ENCODE measurements at regions not wholly inside any gene's neighbourhood (a gene's known extent, or its start where the extent isn't known, plus 50 kb on each side); places are given as distances from the start of the nearest gene placed in this dataset.

DNA sequence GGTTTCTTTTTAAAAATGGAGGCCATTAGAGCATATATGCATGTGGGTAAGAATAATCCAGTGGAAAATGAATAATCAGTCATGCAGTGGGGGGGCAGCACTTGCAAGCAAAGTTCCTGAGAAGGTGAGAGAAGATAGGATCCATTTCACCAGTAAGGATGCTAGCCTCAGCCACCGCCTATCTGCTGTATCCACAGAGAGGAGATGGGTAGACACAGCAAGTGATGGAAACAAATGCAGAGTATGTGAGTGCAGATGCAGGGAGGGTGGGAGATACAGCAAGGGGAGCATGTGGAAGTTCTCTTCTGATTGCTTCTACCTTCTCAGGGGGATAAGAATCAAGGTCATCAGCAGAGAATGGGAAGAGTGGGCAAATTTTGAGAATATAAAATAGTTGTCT is 171.4 kb upstream of the PDE1C start:
- H3K27me3 Mint-ChIP-seq: no peaks in the 10 kb centered on the region
- no peak overlapping the region for H3K27ac Mint-ChIP-seq
- TF ChIP-seq CTCF (IDR thresholded peaks at IDR 0.05): no peak
- DNase-seq (no peak), ATAC-seq (ENCODE audit: low read depth) (no peak)
- ChIA-PET POLR2A (no interaction called here), CTCF (no interaction called here)
- no peaks in the 10 kb centered on the region for H3K4me1 Mint-ChIP-seq
- no peaks in the 10 kb centered on the region for H3K9me3 Mint-ChIP-seq
- intact Hi-C loops (cut with micrococcal nuclease): no loop called here
- no peaks in the 10 kb centered on the region for H3K36me3 Mint-ChIP-seq (ENCODE audit: low read depth)
- H3K4me3 Mint-ChIP-seq: no peak overlapping the region

GRCh38 chr7:32239764-32240163 is 169.6 kb upstream of the PDE1C start:
- no peaks in the 10 kb centered on the region for H3K27me3 Mint-ChIP-seq
- DNase-seq (no peak), ATAC-seq (ENCODE audit: low read depth) (no peak)
- no peak for TF ChIP-seq CTCF (IDR thresholded peaks at IDR 0.05)
- H3K27ac Mint-ChIP-seq: no peak overlapping the region
- H3K4me1 Mint-ChIP-seq: no peaks in the 10 kb centered on the region
- H3K4me3 Mint-ChIP-seq: no peak overlapping the region
- intact Hi-C loops (cut with micrococcal nuclease): no loop called here
- peaks cover 6% of the 10 kb centered on the region for H3K9me3 Mint-ChIP-seq
- POLR2A ChIA-PET: no interaction called here
- H3K36me3 Mint-ChIP-seq (ENCODE audit: low read depth): no peaks in the 10 kb centered on the region
- CTCF ChIA-PET: no interaction called here

DNA sequence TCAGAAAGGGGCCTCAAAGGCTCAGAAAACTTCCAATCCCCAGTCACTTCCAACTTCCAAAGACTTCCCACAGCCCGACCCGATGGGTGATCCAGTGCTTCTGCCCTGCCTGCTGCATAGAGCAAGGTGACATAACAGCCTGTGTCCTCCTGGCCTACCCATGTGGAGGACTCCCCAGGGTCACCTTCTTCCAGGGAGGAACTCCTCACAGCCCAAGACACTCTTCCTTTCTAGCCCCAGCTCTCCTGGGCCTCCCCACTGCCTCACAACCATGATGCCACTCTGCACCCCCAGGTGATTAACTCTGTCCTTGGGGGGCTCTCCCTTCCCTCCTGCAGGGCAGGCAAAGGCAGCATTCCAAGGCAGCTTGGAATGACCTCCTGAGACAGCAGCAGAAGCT is 158.4 kb upstream of the PDE1C start:
- ATAC-seq (ENCODE audit: low read depth) (no peak), DNase-seq (no peak)
- ChIA-PET POLR2A (no interaction called here), CTCF (no interaction called here)
- no peak for TF ChIP-seq CTCF (IDR thresholded peaks at IDR 0.05)
- Mint-ChIP-seq H3K4me1 (no peaks in the 10 kb centered on the region), H3K27ac (no peak overlapping the region), H3K36me3 (ENCODE audit: low read depth) (no peaks in the 10 kb centered on the region), H3K9me3 (peaks cover 12% of the 10 kb centered on the region), H3K27me3 (no peaks in the 10 kb centered on the region), H3K4me3 (no peak overlapping the region)
- intact Hi-C loops (cut with micrococcal nuclease): no loop called here

GRCh38 chr7:32227746-32228145 is 157.5 kb upstream of the PDE1C start:
- intact Hi-C loops (cut with micrococcal nuclease): no loop called here
- Mint-ChIP-seq H3K36me3 (ENCODE audit: low read depth) (no peaks in the 10 kb centered on the region), H3K4me1 (no peaks in the 10 kb centered on the region), H3K27me3 (peaks cover 3% of the 10 kb centered on the region), H3K4me3 (no peak overlapping the region), H3K27ac (no peak overlapping the region), H3K9me3 (peaks cover 9% of the 10 kb centered on the region)
- no peak for DNase-seq
- ChIA-PET POLR2A (no interaction called here), CTCF (no interaction called here)
- ATAC-seq (ENCODE audit: low read depth): no peak
- no peak for TF ChIP-seq CTCF (IDR thresholded peaks at IDR 0.05)

DNA sequence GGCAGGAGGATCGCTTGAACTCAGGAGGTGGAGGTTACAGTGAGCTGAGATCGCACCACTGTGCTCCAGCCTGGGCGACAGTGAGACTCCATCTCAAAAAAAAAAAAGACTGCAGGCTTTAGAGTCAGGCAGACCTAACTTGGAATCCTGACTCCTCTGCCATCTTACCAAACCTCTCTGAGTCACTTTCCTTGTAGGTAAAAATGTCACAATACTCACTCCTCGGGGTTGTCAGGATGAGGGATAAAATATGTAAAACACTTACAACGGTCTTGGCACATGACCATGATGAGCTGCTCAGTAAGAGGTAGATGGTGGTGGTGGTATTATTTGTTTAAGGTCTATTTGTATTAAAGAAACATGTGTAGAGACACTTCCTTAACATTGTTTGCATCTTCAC is 154.1 kb upstream of the PDE1C start:
- TF ChIP-seq CTCF (IDR thresholded peaks at IDR 0.05): no peak
- Mint-ChIP-seq H3K4me1 (no peaks in the 10 kb centered on the region), H3K27ac (no peak overlapping the region), H3K9me3 (peaks cover 9% of the 10 kb centered on the region), H3K4me3 (no peak overlapping the region), H3K27me3 (peaks cover 3% of the 10 kb centered on the region), H3K36me3 (ENCODE audit: low read depth) (no peaks in the 10 kb centered on the region)
- ATAC-seq (ENCODE audit: low read depth): no peak
- ChIA-PET POLR2A (no interaction called here), CTCF (no interaction called here)
- no peak for DNase-seq
- intact Hi-C loops (cut with micrococcal nuclease): no loop called here

All from activated B cell treated with CpG ODN at 0.5 μM for 24 hours (primary cell).